Common myeloid progenitor, CD34-positive (primary cell): ENCODE measurements at regions not wholly inside any gene's neighbourhood (a gene's known extent, or its start where the extent isn't known, plus 50 kb on each side); places are given as distances from the start of the nearest gene placed in this dataset.

ENCODE experiments used
- CTCF ChIA-PET: fragments of 350-600 bp; sonication (Branson Sonifier 250); formaldehyde crosslinking; loops from one replicate; lab custom pipeline; 2021; ENCODE audit warnings: antibody characterized with exemption; lab: Charles Lee
- POLR2A ChIA-PET: fragments of 350-600 bp; sonication (Branson Sonifier 250); formaldehyde crosslinking; loops from one replicate; lab custom pipeline; 2021; ENCODE audit warnings: antibody characterized with exemption; lab: Charles Lee
- DNase-seq, 3 donors: peaks; one replicate each; pipeline versions ENCODE4 v3.0.0 to v3.0.0-alpha.2; 2013
- H3K27ac ChIP-seq, 2 experiments: 1 replicate in 1 of 2; 2 replicates in 1 of 2; pipeline ENCODE4 v1.7.0; 2013; ENCODE audit warnings: inconsistent platforms in 2 of 2, low read length in 2 of 2, mild to moderate bottlenecking in 2 of 2, low read depth in 1 of 2, moderate library complexity in 1 of 2; ENCODE audit not compliant: severe bottlenecking in 2 of 2, insufficient read depth in 1 of 2, poor library complexity in 1 of 2
- H3K27me3 ChIP-seq, 5 experiments: replicated peaks in 2 of 5; 1 replicate in 3 of 5; 2 replicates in 2 of 5; pipeline versions ENCODE4 v1.6.1 to v1.7.0; 2013; ENCODE audit warnings: low read length in 4 of 5, mild to moderate bottlenecking in 2 of 5, moderate library complexity in 2 of 5, inconsistent platforms in 1 of 5; ENCODE audit not compliant: insufficient read depth in 5 of 5, control insufficient read depth in 4 of 5
- H3K36me3 ChIP-seq, 4 experiments: 1 replicate in 2 of 4; 2 replicates in 2 of 4; pipeline versions ENCODE4 v1.6.1 to v1.7.0; 2013; ENCODE audit warnings: low read length in 3 of 4, control low read depth in 1 of 4, mild to moderate bottlenecking in 1 of 4; ENCODE audit not compliant: control insufficient read depth in 4 of 4, insufficient read depth in 4 of 4
- H3K4me1 ChIP-seq, 4 experiments: 1 replicate in 3 of 4; 2 replicates in 1 of 4; pipeline versions ENCODE4 v1.6.1 to v1.7.1; 2013; ENCODE audit warnings: low read length in 3 of 4, mild to moderate bottlenecking in 3 of 4, control low read depth in 1 of 4, inconsistent platforms in 1 of 4, moderate library complexity in 1 of 4; ENCODE audit not compliant: control insufficient read depth in 4 of 4, insufficient read depth in 4 of 4; ENCODE audit errors: control extremely low read depth in 1 of 4
- H3K4me3 ChIP-seq, 7 experiments: 1 replicate in 4 of 7; 2 replicates in 3 of 7; pipeline versions ENCODE4 v1.5.1 to v1.7.0; 2013; ENCODE audit warnings: mild to moderate bottlenecking in 7 of 7, low read length in 6 of 7, moderate library complexity in 6 of 7, inconsistent platforms in 2 of 7, low read depth in 2 of 7, control low read depth in 1 of 7; ENCODE audit not compliant: insufficient read depth in 4 of 7, control insufficient read depth in 1 of 7; ENCODE audit errors: extremely low read depth in 1 of 7
- H3K9me3 ChIP-seq, 5 experiments: 1 replicate in 4 of 5; 2 replicates in 1 of 5; pipeline versions ENCODE4 v1.6.1 to v1.7.1; 2013; ENCODE audit warnings: low read length in 4 of 5, mild to moderate bottlenecking in 2 of 5, inconsistent platforms in 1 of 5, low read depth in 1 of 5, moderate library complexity in 1 of 5; ENCODE audit not compliant: control insufficient read depth in 4 of 5, insufficient read depth in 2 of 5; ENCODE audit errors: control extremely low read depth in 1 of 5
- WGBS: methylation state at CpG from one replicate; pipeline ENCODE4 v1.1.5; 2013; ENCODE audit not compliant: insufficient coverage; 5-methylcytosine and 5-hydroxymethylcytosine counted together

DNA sequence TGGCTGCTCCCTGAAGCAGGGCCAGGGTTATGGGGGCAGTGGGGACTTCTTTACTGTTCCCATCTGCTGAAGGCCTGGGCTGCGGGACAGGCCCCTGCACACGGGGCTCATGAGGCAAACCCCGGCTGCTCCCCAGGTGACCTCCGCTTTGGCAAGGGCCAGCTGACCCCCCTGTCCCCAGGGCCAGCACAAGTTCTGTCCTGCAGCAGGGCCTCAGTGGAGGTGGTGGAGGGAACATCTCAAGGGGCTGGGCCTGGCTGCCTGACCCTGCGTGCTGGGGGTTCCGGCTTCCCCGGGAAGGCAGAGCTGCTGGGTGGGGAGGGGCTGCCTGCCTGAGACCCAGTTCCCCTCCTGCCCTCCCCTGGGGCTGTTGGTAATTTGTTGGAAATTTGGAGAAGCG lies 67.4 kb upstream of the RNU6ATAC start:
- 100% methylated on average over 3 of the region's 8 CpGs for WGBS
- no peaks in the 10 kb centered on the region for H3K9me3 ChIP-seq
- DNase-seq, result no peak
- H3K36me3 ChIP-seq, result no peaks in the 10 kb centered on the region
- H3K4me1 ChIP-seq, result peaks cover 0 to 15% (median 8%) of the 10 kb centered on the region in 4 experiments
- POLR2A ChIA-PET, result interaction anchor here (0.6 kb wide), 1 partner anchor 77 kb away, joined by 3 read pairs; no protein-coding TSS in a partner anchor
- no peak overlapping the region for H3K4me3 ChIP-seq
- no peaks in the 10 kb centered on the region for H3K27me3 ChIP-seq
- no peak overlapping the region for H3K27ac ChIP-seq
- CTCF ChIA-PET, result no interaction called here

DNA sequence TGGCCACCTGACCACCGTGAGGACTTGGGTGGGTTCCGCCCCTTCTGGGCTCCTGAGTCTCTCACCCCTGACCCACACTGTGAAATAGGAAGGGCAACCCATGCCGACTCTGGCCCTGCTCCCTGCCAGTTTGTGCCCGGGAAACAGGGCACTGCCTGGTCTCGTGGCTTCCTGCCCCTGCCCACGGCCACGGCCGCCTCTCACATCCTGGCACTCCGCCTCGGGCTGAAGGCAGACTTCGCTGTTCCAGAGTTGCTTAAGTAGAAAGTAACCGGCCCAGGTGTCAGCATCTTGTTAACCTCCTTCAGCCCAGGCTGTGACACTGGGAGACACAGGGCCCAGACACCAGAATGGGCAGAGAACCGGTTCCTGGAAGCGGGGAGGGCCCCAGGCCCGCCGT lies 68.7 kb upstream of the RNU6ATAC start:
- DNase-seq, result peak in 1 of 3 donors; percentile 7
- H3K4me3 ChIP-seq, result no peak overlapping the region
- H3K36me3 ChIP-seq, result no peaks in the 10 kb centered on the region
- H3K27ac ChIP-seq, result no peak overlapping the region
- ChIA-PET POLR2A (no interaction called here), CTCF (interaction anchor here (0.8 to 1.6 kb wide), 2 partner anchors 12 to 36 kb away, joined by 3 read pairs; no protein-coding TSS in a partner anchor)
- H3K9me3 ChIP-seq, result no peaks in the 10 kb centered on the region
- peaks cover 0 to 15% (median 8%) of the 10 kb centered on the region in 4 experiments for H3K4me1 ChIP-seq
- 46% methylated on average over 16 of the region's 16 CpGs for WGBS
- no peaks in the 10 kb centered on the region for H3K27me3 ChIP-seq

DNA sequence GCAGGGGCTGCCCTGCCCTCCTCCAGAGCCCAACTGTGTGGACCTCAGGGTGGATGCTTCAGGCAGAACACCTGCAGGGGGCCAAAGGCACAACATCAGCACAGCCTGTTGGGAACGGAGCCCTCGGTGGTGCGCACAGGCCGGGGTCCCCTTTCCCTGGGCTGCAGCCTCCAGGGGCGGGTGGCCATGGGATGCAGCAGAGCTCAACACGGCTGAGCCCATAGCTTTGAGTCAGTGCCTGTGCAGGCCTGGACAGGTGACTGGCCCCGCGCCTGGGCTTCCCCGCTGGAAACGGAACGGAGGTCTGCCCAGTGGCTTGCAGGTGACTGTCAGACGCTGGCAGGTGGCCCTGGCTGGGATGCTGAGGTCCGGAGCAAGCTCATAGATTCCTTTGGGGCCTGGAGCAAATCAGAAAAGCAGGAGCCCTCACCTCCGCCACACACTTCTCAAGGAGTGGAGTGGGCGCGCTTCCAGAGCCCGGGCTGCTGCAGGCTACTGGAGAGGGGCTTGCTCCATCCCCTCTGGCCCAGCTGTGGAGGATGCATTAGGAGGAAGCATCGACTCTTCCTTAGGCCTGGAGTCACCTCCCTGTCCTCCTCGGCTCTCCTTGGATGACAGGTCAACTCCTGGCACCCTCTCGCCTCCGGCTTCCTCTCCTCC lies 69.8 kb upstream of the RNU6ATAC start:
- CTCF ChIA-PET, result interaction anchor here (1.6 kb wide), 1 partner anchor 13 kb away, joined by 3 read pairs; no protein-coding TSS in a partner anchor
- Histone ChIP-seq H3K27ac (no peak overlapping the region), H3K36me3 (no peaks in the 10 kb centered on the region), H3K27me3 (no peaks in the 10 kb centered on the region), H3K4me1 (peaks cover 0 to 15% (median 8%) of the 10 kb centered on the region in 4 experiments), H3K9me3 (no peaks in the 10 kb centered on the region), H3K4me3 (no peak overlapping the region)
- POLR2A ChIA-PET, result interaction anchor here (0.7 kb wide), 1 partner anchor 34 kb away, joined by 3 read pairs; no protein-coding TSS in a partner anchor
- 94% methylated on average over 20 of the region's 21 CpGs for WGBS
- no peak for DNase-seq

DNA sequence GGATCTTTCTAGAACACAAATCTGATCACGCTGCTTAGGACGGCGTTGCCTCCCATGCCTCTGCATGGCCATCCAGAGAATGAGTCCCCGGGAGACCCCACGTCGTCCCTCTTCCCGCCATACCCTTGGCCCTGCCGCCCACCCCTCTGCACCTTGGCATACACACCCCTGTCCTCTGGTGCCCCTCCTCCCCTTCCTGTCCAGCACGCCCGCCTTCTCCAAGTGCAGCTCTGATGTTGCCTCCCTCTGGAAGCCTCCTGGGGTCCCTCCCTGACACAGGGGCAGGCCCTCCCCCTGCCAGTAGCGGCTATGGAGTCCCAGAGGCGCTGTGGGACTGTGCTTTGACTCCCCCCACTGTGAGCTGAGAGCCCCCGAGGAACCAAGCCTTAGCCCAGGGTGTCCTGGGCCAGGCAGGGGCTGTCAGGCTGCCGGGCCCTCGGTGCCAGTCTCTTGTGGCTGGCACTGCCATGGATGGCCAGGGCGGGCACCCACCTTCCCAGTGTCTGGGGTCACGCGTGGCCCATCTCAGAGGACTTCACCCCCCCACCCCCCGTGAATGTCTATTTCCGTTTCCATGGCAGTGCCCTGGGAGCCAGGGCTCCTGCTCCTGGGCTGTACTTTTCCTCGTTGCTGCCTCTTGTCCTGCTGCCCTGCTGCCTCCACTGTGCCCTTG lies 70.5 kb upstream of the RNU6ATAC start:
- Histone ChIP-seq H3K4me3 (no peak overlapping the region), H3K27me3 (peaks cover 0 to 4% (median 0%) of the 10 kb centered on the region in 5 experiments), H3K27ac (no peak overlapping the region), H3K9me3 (no peaks in the 10 kb centered on the region), H3K4me1 (peaks cover 0 to 13% (median 8%) of the 10 kb centered on the region in 4 experiments), H3K36me3 (no peaks in the 10 kb centered on the region)
- no peak for DNase-seq
- WGBS, result 91% methylated on average over 18 of the region's 21 CpGs
- ChIA-PET POLR2A (no interaction called here), CTCF (no interaction called here)

DNA sequence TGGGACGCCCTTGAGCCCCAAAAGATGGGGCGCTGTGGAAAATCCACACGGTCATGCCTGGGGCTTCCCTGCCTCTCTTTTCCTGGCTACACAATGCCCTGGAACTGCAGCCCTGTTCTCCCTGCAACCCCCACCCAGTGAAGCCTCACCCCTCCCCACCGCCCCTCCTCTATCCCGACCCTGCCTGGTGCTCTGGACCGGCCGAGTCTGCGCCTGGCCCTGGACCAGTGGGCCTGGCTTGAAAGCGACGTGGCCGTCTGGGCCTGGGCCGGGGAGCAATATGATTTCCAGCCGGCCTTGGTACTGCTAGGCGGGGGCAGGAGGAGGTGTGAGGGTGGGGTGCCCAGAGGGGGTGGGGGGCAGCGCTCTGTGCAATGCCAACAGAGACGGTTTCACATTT lies 71.0 kb upstream of the RNU6ATAC start:
- POLR2A ChIA-PET, result no interaction called here
- no peaks in the 10 kb centered on the region for H3K36me3 ChIP-seq
- peaks cover 0 to 16% (median 11%) of the 10 kb centered on the region in 4 experiments for H3K4me1 ChIP-seq
- CTCF ChIA-PET, result no interaction called here
- 97% methylated on average over 8 of the region's 16 CpGs for whole genome bisulfite sequencing
- peaks cover 0 to 9% (median 0%) of the 10 kb centered on the region in 5 experiments for H3K27me3 ChIP-seq
- H3K4me3 ChIP-seq, result no peak overlapping the region
- no peaks in the 10 kb centered on the region for H3K9me3 ChIP-seq
- H3K27ac ChIP-seq, result no peak overlapping the region
- no peak for DNase-seq

DNA sequence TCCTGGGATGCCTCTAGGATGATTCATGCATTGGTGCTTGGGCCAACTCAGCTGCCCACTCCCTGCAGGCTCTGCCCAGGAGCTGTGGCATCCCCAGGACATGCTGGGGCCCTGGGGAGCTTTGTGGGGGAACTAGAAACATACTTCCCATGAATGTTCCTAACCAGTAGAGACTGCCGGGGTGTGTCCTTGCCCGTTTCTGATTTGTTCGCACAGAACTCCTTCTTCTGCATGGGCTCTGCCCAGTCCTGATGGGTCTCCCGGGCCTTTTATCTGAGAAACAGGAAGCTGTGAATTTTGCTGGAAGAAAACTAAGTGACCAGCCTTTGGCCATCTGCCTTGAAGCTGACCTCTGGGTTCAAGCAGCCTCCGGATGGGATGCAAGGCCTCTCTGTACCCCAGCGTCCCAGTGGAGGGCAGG lies 71.6 kb upstream of the RNU6ATAC start:
- Histone ChIP-seq H3K4me3 (no peak overlapping the region), H3K9me3 (no peaks in the 10 kb centered on the region), H3K4me1 (peaks cover 0 to 19% (median 14%) of the 10 kb centered on the region in 4 experiments), H3K27me3 (peaks cover 0 to 9% (median 0%) of the 10 kb centered on the region in 5 experiments), H3K27ac (no peak overlapping the region), H3K36me3 (no peaks in the 10 kb centered on the region)
- ChIA-PET CTCF (interaction anchor here (1.2 kb wide), 1 partner anchor 10 kb away, joined by 3 read pairs; no protein-coding TSS in a partner anchor), POLR2A (no interaction called here)
- DNase-seq, result no peak
- WGBS, result 96% methylated on average over 4 of the region's 6 CpGs
